ENCODE measurements at regions not wholly inside any gene's neighbourhood (a gene's known extent, or its start where the extent isn't known, plus 50 kb on each side); places are given as distances from the start of the nearest gene placed in this dataset.
"Not testable (repeated sequence)": the region's sequence is repeated elsewhere in the genome, so short reads cannot be mapped to it uniquely, and the experiment has no call there.

- DNase-seq: no peak
These were observed 614.0 kb upstream of the FOXG1 start for GRCh38 chr14:28152453-28153044.

DNA sequence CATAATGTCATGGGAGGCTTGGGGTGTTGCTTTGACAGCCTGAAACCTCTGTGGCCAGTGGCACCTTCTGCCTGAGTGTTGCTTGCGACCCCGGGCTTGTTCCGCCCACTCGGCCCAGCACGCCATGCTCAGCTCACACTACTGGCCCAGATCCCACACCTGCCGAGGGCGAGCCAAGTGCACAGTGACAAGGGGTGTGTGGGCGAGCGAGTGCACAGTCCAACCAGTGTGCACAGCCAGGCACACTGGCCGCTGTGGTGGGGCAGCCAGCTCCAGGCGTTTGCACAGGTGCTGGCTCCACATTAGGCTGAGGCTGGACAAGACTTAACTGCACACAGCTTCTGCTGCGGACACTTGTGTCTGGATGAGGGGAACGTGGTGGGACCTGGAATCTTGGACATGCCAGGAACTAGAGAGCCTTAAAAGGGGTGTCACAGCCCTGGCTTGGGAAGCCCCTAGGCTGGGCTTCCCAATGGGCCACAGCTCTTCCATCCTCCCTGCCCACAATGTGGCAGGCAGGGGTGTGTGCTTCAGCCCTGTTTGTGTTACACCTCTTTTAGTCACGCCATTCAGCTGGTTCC is 609.2 kb upstream of the FOXG1 start:
- DNase-seq: no peak

DNA sequence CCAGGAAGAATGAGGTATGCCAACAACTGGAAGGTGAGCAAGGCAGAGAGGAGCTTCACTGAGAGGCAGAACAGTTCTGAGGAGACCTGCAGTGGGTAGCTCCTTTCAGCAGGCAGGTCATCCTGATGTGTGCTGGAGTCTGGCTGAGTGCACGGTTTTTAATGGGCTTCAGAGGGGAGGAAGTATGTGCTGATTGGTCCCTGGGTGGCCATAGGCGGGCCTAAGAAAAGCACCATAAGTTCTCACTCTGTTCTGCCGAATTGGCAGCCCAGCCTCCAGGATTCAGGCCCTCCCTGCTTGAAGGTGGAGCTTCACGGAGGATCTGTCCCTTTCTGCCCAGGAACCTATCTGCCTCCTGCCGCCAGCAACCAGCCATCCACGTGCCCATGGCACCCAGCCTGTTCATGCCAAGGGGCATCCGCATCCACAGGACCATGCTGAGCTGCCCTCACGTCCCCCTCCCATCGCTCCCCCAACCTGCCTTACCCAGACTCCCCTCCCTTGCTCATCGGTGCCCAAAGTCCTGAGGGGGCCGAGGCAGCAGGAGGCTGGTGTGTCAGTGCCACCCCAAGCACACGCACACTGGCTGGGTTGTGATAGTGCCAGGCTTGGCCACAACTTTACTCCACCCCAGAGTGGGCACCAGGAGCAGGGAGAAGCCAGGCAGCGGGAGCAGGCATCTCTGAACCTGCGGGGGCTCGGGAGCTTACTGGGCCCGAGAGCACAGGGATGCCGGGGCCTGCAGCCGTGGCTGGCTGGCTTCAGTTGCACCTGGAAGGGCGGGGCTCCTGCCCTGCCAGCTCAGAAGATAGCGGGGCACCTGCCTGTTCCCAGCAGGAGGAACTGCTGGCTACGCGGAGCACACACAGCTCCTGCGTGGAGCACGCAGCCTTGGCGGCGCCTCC is 608.4 kb upstream of the FOXG1 start:
- no peak for DNase-seq

DNA sequence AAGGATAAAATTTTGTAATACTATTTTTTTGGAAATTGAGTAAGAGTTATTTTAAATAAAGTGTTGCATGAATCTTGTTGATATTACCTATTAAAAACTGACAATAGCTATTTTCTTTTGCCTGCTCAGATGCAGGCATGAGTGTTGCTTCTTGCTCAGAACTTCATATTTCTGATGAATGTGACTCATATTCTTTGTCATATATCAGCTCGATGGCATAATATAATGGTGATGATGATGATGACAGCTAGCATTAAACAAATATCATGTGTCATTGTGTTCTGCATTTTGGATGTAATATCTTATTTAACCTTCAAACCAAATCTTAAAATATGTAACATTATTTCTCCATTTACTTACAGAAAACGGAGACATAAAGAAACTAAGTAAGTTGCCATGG is 605.5 kb upstream of the FOXG1 start:
- no peak for DNase-seq

DNA sequence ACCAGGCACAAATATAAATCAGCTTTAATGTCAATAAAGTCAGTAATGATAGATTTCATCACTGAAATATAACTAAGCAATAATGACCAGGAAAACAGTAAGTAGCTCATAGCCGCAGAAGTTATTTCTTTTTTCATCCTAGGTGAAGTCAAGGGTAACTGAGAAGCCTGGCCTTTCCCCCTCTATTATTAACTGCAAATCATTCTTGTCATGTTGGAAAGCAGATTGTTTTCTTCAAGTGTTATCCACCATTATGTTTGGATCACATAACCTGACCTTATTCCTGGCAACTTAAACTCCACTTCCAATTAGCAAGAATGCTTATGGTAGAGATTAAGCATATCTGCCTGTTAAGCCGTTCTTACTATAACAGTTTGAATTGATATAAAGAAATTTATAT is 603.4 kb upstream of the FOXG1 start:
- no peak for DNase-seq

- DNase-seq: no peak
These were observed 602.7 kb upstream of the FOXG1 start for GRCh38 chr14:28163897-28164296.

DNA sequence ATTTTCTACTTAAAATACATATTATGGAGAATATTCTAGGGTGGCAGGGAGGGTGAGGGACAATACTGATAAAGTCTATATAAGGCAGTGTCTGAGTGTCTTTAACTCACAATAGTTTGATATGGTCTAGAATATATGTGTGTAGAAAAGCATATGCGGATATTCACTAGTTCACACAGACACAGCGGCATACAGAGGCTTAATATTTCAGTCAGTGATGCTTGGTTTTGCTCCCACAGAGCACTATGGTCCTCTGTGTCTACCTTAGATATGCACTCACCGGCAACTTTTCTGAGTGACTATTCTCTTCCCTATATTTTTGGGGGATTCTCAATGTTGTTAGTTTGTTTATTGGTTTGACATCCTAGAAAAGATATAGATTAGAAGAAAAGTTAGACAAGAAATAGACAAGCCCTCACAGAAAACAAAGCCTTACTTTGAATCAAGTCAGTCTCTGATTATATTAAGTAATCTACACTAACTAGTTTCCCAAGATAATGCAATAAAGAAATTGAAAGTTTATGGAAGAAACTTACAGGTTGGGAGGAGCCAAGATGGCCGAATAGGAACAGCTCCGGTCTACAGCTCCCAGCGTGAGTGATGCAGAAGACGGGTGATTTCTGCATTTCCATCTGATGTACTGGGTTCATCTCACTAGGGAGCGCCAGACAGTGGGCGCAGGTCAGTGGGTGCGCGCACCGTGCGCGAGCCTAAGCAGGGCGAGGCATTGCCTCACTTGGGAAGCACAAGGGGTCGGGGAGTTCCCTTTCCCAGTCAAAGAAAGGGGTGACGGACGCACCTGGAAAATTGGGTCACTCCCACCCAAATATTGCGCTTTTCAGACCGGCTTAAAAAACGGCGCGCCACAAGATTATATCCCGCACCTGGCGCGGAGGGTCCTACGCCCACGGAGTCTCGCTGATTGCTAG is 578.4 kb upstream of the FOXG1 start:
- peak; percentile 17 for DNase-seq

- no peak for DNase-seq
These were observed 569.7 kb upstream of the FOXG1 start for GRCh38 chr14:28196878-28197277.

DNA sequence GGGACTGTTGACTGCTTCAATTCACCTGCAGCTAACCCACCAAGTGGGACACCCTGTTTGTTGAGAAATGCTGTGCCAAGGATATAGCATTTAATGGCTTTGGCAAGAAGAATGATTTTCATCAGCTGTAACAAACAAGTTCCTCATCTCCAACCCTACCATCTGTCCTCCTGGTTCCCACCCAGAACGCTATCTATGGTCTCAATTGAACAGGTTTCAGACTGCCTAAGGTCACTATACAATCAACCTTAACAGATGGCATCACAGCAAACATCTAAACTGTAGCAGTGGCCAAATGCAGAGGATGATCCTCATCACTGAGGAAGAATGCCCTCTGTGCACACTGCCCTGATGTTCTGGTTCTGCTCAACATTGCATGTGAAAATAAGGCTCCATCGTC is 546.2 kb upstream of the FOXG1 start:
- DNase-seq: no peak

- no peak for DNase-seq
These were observed 525.7 kb upstream of the FOXG1 start for GRCh38 chr14:28240909-28241308.

DNA sequence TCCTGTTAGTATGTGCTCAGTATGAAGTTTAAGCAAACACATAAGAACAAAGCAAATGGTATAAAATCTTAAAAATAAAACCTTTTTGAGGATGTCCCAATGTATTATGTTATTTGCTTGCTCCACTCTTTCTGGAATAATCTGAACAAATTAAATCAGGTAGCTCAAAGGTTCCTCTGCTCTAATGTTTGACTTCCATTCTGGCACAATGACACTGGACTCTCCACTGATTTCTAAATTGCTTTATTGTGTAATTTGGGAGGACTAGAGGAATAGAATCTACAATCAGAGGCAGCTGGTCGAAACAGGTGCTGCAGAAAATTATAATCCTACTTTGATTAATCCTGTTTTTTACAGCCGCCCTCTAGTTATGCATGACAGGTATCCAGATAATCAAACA is 523.7 kb upstream of the FOXG1 start:
- no peak for DNase-seq

DNA sequence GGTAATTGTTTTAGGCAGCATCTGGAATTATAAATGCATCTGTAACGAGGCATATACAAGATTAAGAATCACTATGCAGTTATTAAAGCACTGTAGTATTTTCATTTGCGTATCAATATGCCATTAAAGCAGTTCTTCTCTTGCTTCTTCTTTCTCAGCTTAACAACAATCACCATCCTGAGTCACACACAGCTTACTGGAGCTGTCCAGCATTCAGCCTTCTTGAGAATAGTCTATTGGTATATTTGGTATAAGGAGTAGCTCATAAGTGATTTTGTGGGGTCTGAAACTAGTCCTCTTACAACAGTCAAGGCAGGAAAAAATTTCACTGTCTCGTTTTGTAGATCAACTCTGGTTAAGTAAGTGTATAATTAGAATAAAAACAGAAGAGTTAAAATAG is 523.0 kb upstream of the FOXG1 start:
- no peak for DNase-seq

DNA sequence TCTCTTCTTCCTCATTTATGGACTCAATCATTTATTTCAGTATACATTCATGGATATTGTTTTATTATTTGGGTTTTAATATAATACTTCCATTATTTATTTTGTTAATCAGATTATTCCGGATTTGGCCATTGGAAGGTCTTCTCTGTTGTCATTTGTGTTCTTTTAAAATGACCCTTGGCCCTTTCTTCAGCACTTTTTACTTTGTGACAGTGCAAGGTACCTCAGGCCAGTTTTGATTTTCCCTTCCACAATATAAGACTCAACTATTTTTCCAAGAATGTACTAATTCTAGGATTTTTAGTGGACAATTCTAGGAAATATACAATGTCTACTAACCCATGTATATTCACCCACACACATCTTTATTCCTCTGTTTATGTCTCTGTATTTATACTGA is 521.4 kb upstream of the FOXG1 start:
- DNase-seq: no peak

- DNase-seq: no peak
These were observed 519.1 kb upstream of the FOXG1 start for GRCh38 chr14:28247491-28247890.

- not testable (repeated sequence) for DNase-seq
These were observed 514.5 kb upstream of the FOXG1 start for GRCh38 chr14:28252124-28252523.

DNA sequence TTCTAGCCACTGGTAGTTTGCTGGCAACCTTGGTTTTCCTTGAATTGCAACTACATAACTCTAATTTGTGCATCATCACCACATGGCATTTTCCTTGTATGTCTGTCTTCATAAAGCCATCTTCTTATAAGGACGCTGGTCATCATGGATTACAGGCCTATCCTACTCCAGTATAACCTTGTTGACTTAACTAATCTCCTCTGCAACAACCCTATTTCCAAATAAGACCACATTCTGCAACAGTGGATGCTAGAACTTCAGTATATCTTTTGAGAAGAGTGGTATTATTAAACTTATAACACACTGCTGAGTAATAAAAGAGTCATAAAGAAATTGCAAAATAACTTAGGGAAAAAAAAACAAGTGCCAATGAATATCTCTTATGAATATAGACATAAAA is 511.8 kb upstream of the FOXG1 start:
- no peak for DNase-seq

- DNase-seq: peak; percentile 62
These were observed 502.3 kb upstream of the FOXG1 start for GRCh38 chr14:28264306-28264705.

GRCh38 chr14:28272270-28272669 is 494.3 kb upstream of the FOXG1 start:
- no peak for DNase-seq

- DNase-seq: no peak
These were observed 486.1 kb upstream of the FOXG1 start for GRCh38 chr14:28280530-28280929.

DNA sequence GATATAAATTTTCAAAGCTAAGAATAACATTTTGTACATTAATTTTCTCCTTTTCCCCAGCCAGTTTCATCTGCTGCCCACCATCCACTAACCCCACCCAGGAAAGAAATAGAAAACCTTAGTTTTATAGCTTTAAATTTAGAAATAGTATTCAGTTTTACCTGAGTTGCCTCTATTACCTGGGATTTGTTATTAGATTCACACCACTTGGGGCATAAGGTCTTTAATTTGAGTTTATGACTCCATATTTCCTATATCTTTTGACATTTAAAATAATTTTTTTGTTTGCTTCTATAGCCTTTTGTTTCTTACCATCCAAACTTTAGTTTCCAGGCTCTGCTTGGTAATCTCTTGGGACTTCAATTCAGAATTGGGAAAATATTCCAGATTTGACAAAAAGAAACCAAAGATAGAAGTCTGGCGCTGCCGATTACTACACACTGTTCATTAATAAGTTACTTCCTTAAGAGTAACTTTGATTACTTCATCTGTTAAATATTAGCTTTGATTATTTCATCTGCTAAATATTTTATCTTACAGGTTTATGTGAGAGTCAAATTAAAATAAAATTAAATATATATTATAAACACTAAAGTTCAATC is 485.5 kb upstream of the FOXG1 start:
- DNase-seq: no peak

- no peak for DNase-seq
These were observed 481.9 kb upstream of the FOXG1 start for GRCh38 chr14:28284546-28285300.

All from DMS53 (cell line).